Endothelial cell of umbilical vein (primary cell): ENCODE measurements at regions not wholly inside any gene's neighbourhood (a gene's known extent, or its start where the extent isn't known, plus 50 kb on each side); places are given as distances from the start of the nearest gene placed in this dataset.

ENCODE experiments used
- CTCF ChIP-seq, 2 donors: IDR thresholded peaks; 1 replicate in 1 of 2; 2 replicates in 1 of 2; pipeline ENCODE4 v1.5.1; 2011; ENCODE audit warnings: low read length in 2 of 2, mild to moderate bottlenecking in 2 of 2, moderate library complexity in 2 of 2, control low read depth in 1 of 2, inconsistent platforms in 1 of 2, low read depth in 1 of 2; ENCODE audit not compliant: insufficient read depth in 1 of 2; ENCODE audit errors: extremely low read depth in 1 of 2
- EZH2 ChIP-seq: IDR thresholded peaks from 2 replicates; pipeline ENCODE4 v1.6.1; 2012; ENCODE audit warnings: borderline replicate concordance, low read depth, mild to moderate bottlenecking, moderate library complexity, low read length, inconsistent platforms; ENCODE audit not compliant: severe bottlenecking
- POLR2A ChIP-seq: IDR thresholded peaks from 2 replicates; pipeline ENCODE4 v1.6.1; 2012; ENCODE audit warnings: low read depth, mild to moderate bottlenecking, control low read depth, low read length
- POLR2AphosphoS5 ChIP-seq: IDR thresholded peaks from 2 replicates; pipeline ENCODE4 v1.6.1; 2012; ENCODE audit warnings: low read depth, mild to moderate bottlenecking, control low read depth, low read length, moderate library complexity; ENCODE audit not compliant: insufficient read depth

GRCh38 chr3:13252207-13252606 lies 167.9 kb downstream of the NUP210 start:
- TF ChIP-seq CTCF (IDR thresholded peaks at IDR 0.05; ENCODE audit: extremely low read depth in 1 of 2, insufficient read depth in 1 of 2, low read depth in 1 of 2, low read length in 2 of 2) (no peak), POLR2A (no peak), EZH2 (no peak), POLR2AphosphoS5 (no peak)
